GM19324 (cell line): ENCODE measurements at regions not wholly inside any gene's neighbourhood (a gene's known extent, or its start where the extent isn't known, plus 50 kb on each side); places are given as distances from the start of the nearest gene placed in this dataset.
"Not testable (repeated sequence)": the region's sequence is repeated elsewhere in the genome, so short reads cannot be mapped to it uniquely, and the experiment has no call there.

ENCODE experiments used
- ATAC-seq: cut with Tn5 transposase; IDR thresholded peaks from one replicate; pipeline ENCODE4 v1.9.1; 2021; ENCODE audit warnings: mild to moderate bottlenecking, moderate library complexity; ENCODE audit not compliant: unreplicated experiment, low FRiP score

DNA sequence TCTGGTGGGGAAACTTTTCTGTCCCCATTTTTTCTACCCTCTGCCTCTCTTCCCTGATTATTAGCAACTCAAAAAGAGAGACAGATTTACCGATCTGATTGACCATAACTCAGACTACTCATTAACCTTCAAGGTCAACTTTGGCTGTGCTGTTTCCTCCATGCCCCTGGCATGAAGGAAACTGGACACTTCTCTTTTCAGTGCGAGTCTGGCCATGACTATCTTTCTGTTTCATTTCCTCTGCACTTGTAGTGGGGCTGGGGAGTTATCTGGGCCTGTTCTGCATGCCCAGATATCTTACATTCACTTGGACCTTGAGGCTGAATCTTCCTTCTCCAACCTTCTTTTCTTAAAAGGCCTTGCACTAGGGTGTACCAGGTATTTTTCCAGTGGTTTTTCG is 76.9 kb upstream of the SLCO2A1 start:
- peak; percentile 86 for ATAC-seq

DNA sequence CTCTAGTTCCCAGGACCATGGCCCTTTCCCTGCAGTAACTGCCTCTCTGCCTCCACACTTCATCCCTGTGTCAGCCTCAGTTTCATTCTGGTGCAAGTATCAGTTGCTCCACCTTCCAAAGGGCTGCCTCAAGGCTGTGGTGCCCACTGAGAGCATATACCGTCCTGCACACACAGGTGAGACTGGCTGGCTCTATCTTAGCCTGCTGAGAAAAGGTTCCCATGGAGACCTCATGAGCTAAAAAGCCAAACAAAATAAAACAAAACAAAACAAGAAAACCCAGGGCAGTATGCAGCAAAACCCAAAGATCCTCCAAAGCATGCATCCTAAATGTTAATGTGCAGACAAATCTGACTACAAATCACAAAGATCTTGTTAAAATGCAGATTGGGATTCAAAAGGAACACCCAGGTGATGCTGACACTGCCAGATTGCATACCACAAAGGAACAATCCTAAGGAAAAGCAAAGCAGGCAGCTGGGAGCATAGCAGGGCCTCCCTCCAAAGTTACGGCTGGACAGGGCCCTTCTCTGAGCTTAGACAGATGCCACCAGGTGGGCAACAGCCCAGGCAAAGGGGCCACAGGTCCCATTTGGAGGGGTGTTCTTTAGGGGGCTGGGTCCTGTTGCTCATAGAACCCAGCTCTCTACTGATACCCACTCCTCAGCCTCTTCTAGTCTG is 76.3 kb upstream of the SLCO2A1 start:
- ATAC-seq: peak; percentile 24

DNA sequence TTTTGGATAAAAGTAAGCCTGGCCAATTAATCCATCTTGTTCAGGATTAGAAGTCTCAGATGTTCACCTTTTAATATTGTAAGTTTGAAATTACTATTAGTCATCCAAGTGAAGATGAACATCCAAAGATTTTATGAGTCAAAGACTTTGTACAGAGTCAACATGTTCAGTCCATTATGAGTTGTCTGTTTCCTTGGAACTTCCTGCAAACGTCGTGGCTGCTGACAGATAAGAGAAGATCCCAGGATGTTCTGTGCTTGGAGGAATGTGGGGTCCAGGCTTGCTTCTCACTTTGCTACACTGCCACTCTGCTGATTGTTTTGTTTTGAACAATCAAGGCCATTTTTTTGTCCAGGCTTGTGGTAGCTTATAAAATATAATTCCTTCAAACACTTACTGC is 74.3 kb upstream of the SLCO2A1 start:
- no peak for ATAC-seq

DNA sequence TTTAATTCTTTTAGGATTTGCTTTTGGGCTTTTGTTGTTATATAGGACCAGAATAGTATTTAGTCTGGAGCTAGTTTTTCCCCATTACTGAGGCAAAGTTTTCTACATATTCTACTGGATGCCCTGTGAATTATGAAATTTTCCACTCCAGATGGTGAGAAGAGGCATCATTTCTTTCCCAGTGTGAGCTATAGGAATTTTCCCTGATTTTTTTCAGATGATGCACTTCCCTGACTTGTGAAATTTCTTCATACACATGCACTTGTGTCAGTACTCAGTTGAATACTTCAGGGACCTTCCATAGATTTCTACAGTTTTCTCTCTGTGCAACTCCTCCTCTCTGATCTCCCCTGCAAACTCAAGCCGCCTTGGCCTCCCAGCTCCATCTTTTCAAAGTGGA is 73.7 kb upstream of the SLCO2A1 start:
- ATAC-seq: no peak

DNA sequence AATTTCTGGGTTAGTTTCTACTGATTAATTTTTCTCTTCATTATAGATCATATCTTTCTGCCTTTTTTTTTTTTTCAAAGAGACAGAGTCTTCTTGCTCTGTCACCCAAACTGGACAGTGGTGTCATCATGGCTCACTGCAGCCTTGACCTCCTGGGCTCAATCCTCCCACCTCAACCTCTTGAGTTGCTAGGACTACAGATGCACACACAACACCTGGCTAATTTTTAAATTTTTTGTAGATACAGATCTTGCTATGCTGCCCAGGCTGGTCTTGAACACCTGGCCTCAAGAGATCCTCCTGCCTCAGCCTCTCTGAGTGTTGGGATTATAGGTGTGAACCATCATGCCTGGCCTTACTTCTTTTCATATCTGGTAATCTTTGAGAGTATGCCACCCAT is 73.3 kb upstream of the SLCO2A1 start:
- no peak for ATAC-seq

DNA sequence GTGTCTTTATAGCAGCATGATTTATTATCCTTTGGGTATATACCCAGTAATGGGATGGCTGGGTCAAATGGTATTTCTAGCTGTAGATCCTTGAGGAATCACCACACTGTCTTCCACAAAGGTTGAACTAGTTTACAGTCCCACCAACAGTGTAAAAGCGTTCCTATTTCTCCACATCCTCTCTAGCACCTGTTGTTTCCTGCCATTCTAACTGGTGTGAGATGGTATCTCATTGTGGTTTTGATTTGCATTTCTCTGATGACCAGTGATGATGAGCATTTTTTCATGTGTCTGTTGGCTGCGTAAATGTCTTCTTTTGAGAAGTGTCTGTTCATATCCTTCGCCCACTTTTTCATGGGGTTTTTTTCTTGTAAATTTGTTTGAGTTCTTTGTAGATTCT is 66.5 kb upstream of the SLCO2A1 start:
- not testable (repeated sequence) for ATAC-seq

DNA sequence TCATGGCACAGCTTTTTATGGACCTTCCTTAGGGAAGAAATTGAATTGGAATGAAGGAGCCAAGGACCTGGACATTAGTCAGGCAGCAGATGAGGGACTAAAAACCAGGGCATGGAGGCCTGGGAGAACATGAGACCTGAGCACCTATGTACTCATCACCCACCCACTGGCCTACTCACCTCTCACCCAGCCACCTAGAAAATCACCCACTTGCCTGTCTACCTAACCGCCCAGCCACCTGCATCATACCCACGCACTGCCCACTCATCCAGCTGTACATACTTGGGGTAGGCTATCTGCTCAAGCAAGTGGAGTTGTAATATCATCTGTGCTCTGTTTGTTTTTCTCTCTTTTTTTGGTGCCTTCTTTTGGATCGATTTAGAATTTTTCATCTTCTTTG is 65.3 kb upstream of the SLCO2A1 start:
- no peak for ATAC-seq

DNA sequence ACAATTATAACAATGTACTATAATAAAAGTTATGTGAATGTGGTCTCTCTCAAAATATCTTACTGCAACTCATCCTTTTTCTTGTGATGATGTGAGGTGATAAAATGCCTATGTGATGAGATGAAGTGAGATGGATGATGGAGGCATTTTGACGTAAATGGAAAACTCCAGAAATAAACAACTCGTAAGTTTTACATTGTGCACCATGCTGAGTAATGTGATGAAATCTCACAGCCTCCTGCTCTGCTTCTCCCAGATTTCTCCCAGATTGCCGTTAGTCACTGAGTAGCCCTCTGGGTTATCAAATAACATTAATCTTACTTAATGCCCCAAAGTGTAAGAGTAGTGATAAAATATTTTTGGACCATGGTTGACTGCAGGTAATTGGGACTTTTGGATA is 64.8 kb upstream of the SLCO2A1 start:
- ATAC-seq: no peak

DNA sequence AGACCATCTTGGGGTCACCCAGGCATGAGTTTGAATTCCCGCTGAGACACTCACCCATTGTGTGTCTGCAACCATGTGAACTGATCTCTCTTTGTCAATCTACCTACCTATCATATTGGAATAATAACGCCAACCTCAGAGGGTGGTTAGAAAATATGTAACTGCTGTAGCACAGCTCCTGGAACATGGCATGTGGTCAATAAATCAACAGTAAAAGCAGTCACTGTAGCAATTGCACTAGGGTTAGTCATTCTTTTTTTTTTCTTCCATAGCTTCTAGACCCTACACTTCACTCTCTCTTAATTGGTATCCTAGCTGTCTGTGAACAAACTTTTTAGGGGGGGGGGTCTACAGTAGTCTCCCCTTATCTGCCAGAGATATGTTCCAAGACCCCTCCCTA is 64.2 kb upstream of the SLCO2A1 start:
- ATAC-seq: no peak

DNA sequence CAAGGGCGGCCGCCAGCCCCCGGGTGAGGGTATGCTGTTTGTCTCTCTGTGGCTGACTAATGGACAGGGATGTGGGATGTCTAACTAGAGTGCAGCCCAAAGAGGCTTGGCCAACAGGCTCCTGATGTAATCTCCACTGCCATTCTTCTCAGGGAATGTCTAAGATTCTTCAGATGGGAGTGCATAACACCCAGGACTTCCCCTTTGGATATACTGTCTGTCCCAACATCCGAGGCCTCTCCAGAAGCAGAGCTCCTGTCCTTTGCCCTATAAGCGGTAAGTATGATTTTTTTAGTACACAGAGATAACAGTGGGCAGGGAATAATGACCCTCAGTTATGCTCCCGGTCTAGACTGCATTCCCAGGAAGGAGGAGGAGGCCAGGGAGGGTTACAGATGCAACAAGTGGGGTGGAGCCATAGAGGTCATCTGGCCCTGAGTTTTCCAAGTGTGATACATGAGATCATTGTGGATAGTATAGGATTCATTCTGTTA is 62.5 kb upstream of the SLCO2A1 start:
- ATAC-seq: no peak

DNA sequence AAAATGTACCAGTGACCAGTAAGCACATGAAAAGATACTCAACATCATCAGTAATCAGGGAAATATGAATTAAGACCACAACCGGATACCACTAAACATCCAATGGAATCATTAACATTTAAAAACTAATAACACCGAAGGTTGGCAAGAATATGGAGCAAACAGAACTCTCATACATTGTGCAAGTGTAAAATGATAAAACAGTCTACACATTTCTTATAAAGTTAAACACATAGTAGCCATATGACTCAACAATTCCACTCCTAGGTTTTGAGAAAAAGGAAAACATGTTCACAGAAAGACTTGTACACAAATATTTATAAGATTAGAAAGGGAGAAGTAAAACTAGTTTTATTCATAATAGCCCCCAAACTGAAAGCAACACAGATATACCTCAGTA is 60.3 kb upstream of the SLCO2A1 start:
- ATAC-seq: no peak

DNA sequence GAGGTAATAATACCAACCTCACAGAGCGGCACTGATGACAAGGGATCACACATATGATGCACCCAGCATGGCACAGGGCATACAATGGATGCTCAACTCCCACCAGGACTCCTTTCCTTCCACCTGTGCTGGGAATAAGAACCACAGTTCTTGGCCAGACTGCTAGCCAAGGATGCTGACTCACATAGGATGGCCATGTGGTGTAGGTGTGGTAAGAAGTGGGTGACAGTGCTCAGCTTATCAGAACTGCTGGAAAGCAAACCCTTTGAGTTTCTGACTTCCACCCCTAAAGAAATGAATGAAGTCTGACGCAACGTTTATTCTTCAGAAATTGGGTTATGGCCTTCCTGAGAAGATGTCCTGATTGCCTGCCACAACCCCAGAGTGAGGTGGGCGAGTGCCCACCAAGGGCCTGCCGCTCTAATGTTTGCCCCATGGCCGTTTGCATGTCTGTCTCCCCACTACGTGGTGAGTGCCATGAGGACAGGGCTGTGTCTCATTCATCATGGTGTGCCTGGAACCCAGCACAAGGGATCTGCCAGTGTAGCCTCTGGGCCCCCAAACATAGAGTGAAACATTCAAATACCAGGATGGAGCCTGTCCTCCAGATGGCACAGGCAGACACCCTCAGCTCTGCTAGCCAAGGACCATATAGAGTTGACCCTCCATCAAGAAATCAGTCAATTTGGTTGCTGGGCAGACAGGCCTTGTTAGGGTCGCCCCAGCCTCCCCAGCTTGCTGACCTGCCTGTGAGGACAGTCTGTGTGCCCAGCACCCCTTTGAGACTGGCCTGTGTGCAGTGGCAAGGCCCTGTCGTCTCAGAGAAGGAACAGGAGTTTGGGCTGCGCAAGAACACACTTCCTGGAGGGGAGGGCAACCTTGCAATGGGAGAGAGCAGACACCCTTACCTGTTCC is 57.6 kb upstream of the SLCO2A1 start:
- ATAC-seq: no peak

DNA sequence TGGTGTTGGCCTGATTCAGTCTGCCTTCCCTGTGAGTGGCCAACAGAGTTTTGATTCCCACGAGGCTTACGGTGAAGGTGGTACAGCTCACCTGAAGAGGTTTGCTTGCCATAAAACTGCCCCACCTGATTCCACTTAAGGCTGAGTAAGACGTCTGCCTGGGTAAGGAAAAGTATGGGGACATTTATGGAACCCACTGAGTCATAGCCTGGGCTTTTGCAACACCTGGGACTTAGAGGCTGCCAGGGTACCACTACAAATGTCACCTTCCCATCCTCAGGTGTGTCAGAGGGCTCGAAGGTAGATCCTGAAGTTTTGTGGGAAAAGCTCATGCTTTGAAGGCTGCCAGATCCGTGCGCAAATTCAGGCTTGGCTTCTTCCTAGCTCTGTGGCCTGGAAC is 56.9 kb upstream of the SLCO2A1 start:
- ATAC-seq: no peak

DNA sequence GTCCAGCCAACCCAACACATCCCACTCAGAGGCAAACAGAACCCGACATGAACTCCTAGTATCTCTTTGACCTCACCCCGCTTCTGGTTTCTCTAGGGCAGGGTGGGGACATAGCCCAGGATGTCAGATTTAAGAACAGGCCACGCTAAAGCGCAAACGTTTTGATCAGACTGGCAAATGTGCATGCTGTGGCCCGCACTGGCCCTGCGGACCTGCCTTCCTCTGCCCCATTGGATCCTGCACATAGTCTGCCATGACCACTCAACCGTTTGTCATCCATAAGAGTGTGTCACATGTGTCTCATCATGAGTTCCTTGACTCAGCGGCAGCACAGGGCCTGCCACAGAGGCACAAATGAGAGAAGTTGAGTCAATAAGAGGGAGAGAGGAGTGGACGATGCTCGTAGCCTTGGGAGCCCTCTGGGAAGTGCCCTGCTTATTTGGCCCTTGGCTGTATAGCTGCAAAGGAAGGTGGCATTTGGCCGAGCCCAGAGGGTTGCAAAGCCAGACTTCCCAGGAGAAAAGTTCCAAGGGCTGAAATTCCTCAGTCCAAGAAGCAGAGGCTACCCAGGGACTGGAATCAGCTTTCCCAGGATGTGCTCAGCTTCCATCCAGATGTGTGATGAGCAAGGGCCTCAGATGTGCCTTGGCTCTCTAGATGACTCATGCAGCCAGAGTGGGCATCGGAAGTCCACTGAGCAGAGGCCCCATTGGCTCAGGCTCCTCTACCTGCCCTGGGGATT is 55.5 kb upstream of the SLCO2A1 start:
- ATAC-seq: no peak

DNA sequence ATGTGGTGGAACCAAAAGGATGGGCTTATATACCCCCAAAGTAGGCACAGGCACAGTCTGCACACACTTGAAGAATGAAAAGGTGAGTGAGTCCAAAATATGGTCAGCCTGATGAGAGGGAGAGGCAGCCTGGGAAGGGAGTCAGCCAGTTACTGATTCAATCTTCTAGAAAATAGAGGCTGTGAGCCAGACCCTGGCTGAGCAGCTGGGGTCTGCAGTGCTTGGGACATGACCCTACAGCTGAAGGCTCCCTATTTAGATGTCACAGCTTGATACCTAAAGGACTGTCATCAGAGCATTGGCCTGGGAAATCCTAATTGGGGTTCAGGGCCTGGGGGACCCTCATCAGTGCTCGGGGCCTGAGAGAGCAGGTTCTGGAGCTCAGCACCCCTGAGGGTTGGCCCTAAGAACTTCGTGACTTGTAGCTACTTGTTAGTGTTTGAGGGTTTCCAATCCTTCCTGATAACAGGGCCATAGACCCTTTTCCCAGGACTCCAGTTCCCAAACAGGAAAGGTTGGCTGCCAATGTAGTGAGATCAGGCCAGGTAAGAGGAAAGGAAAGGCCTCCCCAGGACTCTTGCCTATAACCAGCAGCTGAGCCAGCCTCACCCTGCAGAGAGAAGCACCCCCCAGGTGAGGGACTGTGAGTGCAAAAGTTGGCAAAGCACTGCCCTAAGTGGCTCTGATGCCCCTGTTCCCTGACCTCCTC is 54.7 kb upstream of the SLCO2A1 start:
- no peak for ATAC-seq

DNA sequence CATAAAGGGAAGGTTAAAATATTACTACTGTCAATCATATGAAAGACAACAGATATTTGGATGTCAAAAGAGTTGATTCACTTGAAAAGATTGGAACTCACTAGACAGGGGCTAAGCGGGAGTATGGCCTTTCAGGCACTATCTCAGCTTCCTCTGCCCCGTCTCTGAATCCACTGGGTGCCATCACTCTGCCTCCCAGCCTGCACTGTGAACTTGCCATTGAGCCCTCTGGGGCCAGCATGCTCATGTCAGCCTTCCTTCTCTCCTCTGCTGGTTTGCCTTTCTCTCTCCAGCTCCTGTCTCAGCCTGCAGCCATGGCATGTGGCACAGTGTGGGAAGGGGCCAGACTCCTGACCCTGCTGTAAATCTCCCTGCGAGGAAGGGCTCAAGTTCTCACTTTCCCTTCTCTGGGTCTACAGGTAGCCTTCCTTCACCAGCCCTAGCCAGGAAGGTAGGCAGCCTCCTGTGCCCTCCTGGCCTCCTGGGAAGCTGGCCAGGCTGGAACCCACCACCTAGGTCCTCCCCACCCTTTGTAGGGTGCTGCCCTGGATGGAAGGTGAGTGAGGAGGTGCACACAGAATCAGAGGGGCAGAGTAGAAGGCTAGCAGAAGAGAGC is 54.0 kb upstream of the SLCO2A1 start:
- no peak for ATAC-seq

DNA sequence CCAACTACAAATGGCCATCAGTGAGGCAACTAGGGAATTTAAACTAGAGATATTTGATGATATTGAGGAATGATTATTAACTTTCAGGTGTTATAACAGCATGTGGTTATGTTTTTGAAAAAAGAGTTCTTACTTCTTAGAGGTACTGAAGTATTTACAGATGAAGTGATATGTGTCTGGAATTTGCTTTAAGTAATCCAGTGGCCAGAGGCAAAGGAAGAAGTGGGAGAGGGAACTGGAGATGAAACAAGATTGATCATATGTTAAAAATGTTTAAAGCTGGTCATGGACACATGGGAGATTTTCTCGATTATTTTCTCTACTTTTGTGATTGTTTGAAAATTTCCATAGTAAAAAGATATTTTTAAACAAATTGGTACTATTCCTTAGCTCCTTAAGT is 53.3 kb upstream of the SLCO2A1 start:
- no peak for ATAC-seq

DNA sequence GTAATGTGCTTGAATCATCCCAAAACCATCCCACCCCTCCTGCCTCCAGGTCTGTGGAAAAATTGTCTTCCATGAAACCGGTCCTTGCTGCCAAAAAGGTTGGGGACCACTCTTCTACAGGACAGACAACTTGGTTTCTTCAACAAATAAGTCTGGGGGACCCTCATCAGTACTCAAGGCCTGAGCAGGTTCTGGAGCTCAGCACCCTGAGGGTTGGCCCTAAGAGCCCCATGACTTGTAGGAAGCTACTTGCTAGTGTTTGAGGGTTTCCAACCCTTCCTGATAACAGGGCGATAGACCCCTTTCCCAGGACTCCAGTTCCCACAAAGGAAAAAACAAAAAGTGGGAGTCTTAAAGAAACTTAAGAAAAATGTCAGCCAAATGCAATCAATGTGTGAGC is 52.9 kb upstream of the SLCO2A1 start:
- ATAC-seq: no peak

DNA sequence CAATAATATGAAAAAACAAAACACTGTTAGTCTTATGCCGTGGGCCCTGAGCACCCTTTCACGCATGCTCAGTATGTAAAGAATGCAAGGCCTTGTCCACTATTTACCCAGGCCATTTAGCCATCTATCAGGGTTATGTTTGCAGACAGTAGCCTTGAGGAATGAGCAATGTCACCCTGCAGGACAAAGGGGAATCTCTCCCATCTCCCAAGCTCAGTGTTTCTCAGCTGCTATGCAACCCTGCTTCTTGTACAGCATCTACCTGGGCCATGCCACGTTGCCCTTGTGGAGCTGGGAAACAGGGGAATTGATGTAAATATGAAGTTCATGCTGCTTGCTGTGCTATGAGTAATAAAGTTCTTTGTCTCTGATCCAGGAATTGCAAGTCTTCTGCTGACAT is 51.5 kb upstream of the SLCO2A1 start:
- no peak for ATAC-seq

DNA sequence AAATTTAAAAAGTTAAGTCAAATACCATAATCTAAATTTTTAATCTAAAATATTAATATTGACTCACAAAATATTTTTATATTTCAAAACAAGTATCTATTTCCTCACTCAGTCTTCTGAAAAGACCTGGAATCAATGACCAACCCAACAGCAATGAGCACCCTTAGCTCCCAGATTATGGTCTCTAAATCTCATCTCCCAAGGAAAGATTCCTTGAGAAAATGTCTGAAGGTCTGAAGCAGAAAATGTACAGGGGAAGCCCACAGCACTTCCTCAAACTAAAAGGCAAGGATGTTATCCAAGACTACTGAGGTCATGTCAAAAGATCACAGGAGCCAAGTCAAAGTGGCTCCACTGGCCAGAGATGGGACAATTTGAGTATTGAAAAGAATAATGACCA is 51.0 kb upstream of the SLCO2A1 start:
- no peak for ATAC-seq
